CD4-positive, alpha-beta memory T cell (primary cell): ENCODE measurements at regions not wholly inside any gene's neighbourhood (a gene's known extent, or its start where the extent isn't known, plus 50 kb on each side); places are given as distances from the start of the nearest gene placed in this dataset.

Source experiments
- CTCF ChIA-PET: fragments of 350-600 bp; sonication (Branson Sonifier 250); formaldehyde crosslinking; loops from one replicate; lab custom pipeline; 2021; ENCODE audit warnings: inconsistent platforms; ENCODE audit not compliant: partially characterized antibody; lab: Charles Lee
- POLR2A ChIA-PET: fragments of 350-600 bp; sonication (Branson Sonifier 250); formaldehyde crosslinking; loops from one replicate; lab custom pipeline; 2021; ENCODE audit not compliant: partially characterized antibody; lab: Charles Lee
- DNase-seq, 5 donors: peaks; one replicate each; pipeline versions ENCODE4 v3.0.0 to v3.0.0-alpha.2; 2020 to 2022; ENCODE audit warnings: mixed read lengths in 1 of 5
- H3K27ac ChIP-seq: one replicate; pipeline ENCODE4 v1.7.0; 2013; ENCODE audit warnings: low read depth, low read length
- H3K27me3 ChIP-seq: 2 replicates; pipeline ENCODE4 v1.7.0; 2013; ENCODE audit warnings: mild to moderate bottlenecking, low read length, moderate library complexity; ENCODE audit not compliant: insufficient read depth
- H3K36me3 ChIP-seq: 2 replicates; pipeline ENCODE4 v1.7.0; 2013; ENCODE audit warnings: mild to moderate bottlenecking, low read length, moderate library complexity; ENCODE audit not compliant: insufficient read depth
- H3K4me1 ChIP-seq: 2 replicates; pipeline ENCODE4 v1.7.0; 2013; ENCODE audit warnings: mild to moderate bottlenecking, low read length, moderate library complexity; ENCODE audit not compliant: insufficient read depth
- H3K4me3 ChIP-seq, 2 donors: one replicate each; pipeline ENCODE4 v1.7.0; 2013; ENCODE audit warnings: low read length in 2 of 2, mild to moderate bottlenecking in 1 of 2
- H3K9me3 ChIP-seq, 2 donors: one replicate each; pipeline ENCODE4 v1.7.0; 2013; ENCODE audit warnings: low read length in 2 of 2, control low read depth in 1 of 2; ENCODE audit not compliant: control insufficient read depth in 1 of 2
- H3K27ac Mint-ChIP-seq, 7 donors: one replicate each; pipeline ENCODE4 v1.8.0; 2020 to 2021; ENCODE audit warnings: mixed read lengths in 7 of 7, mild to moderate bottlenecking in 6 of 7, inconsistent platforms in 3 of 7, moderate library complexity in 3 of 7
- H3K27me3 Mint-ChIP-seq, 2 donors: one replicate each; pipeline ENCODE4 v1.8.0; 2020 to 2021; ENCODE audit warnings: mixed read lengths in 2 of 2
- H3K36me3 Mint-ChIP-seq, 2 donors: one replicate each; pipeline ENCODE4 v1.8.0; 2020 to 2021; ENCODE audit warnings: mixed read lengths in 2 of 2, inconsistent platforms in 1 of 2, mild to moderate bottlenecking in 1 of 2
- H3K4me1 Mint-ChIP-seq, 4 donors: one replicate each; pipeline ENCODE4 v1.8.0; 2020 to 2021; ENCODE audit warnings: mixed read lengths in 4 of 4, mild to moderate bottlenecking in 1 of 4
- H3K4me3 Mint-ChIP-seq, 8 donors: one replicate each; pipeline ENCODE4 v1.8.0; 2020 to 2021; ENCODE audit warnings: mixed read lengths in 8 of 8, mild to moderate bottlenecking in 7 of 8, moderate library complexity in 6 of 8, inconsistent platforms in 3 of 8
- H3K9me3 Mint-ChIP-seq, 8 donors: one replicate each; pipeline ENCODE4 v1.8.0; 2020 to 2021; ENCODE audit warnings: mixed read lengths in 8 of 8, mild to moderate bottlenecking in 5 of 8, inconsistent platforms in 3 of 8, moderate library complexity in 1 of 8
- intact Hi-C: fragments of 100-400 bp; cut with micrococcal nuclease; formaldehyde crosslinking; loops from one replicate; pipeline ENCODE4 v1.15.1; 2023

- no peak overlapping the region for H3K27ac ChIP-seq
- H3K36me3 Mint-ChIP-seq, result no peaks in the 10 kb centered on the region
- H3K9me3 Mint-ChIP-seq, result no peaks in the 10 kb centered on the region
- peaks cover 4 to 5% of the 10 kb centered on the region in 2 donors for H3K27me3 Mint-ChIP-seq
- CTCF ChIA-PET, result interaction anchor here (1.0 to 2.1 kb wide), 2 partner anchors 8 to 10 kb away, joined by 4 to 10 read pairs; no protein-coding TSS in a partner anchor
- no peaks in the 10 kb centered on the region for H3K27me3 ChIP-seq
- H3K9me3 ChIP-seq, result no peaks in the 10 kb centered on the region
- intact Hi-C loops, result no loop called here
- H3K4me1 Mint-ChIP-seq, result no peaks in the 10 kb centered on the region
- POLR2A ChIA-PET, result no interaction called here
- H3K36me3 ChIP-seq, result no peaks in the 10 kb centered on the region
- H3K4me3 Mint-ChIP-seq, result no peak overlapping the region
- no peak overlapping the region for H3K4me3 ChIP-seq
- no peaks in the 10 kb centered on the region for H3K4me1 ChIP-seq
- no peak for DNase-seq
- no peak overlapping the region for H3K27ac Mint-ChIP-seq
Observed at GRCh38 chr12:14175206-14175605, 190.3 kb upstream of the ATF7IP start.

GRCh38 chr12:14185427-14186192, 179.9 kb upstream of the ATF7IP start:
- POLR2A ChIA-PET, result no interaction called here
- Histone ChIP-seq H3K27ac (no peak overlapping the region), H3K27me3 (no peaks in the 10 kb centered on the region), H3K36me3 (no peaks in the 10 kb centered on the region), H3K4me1 (no peaks in the 10 kb centered on the region), H3K9me3 (no peaks in the 10 kb centered on the region), H3K4me3 (no peak overlapping the region)
- Mint-ChIP-seq H3K27ac (no peak overlapping the region), H3K27me3 (peaks cover 5 to 6% of the 10 kb centered on the region in 2 donors), H3K4me1 (peaks cover 0 to 2% (median 0%) of the 10 kb centered on the region in 4 donors), H3K36me3 (no peaks in the 10 kb centered on the region), H3K9me3 (peaks cover 0 to 1% (median 0%) of the 10 kb centered on the region in 8 donors), H3K4me3 (peak overlapping the region in 1 of 8 donors; percentile 32)
- intact Hi-C loops, result loop anchor here (1.0 to 2.0 kb wide), 2 partner anchors 233 to 479 kb away; no protein-coding TSS in a partner anchor
- CTCF ChIA-PET, result interaction anchor here (0.6 to 3.9 kb wide), 16 partner anchors 10 to 1263 kb away, joined by 3 to 19 read pairs (median 4); partner anchors contain the start of gene ATF7IP
- peak in 4 of 5 donors; percentile 15 to 27 (median 24) for DNase-seq

DNA sequence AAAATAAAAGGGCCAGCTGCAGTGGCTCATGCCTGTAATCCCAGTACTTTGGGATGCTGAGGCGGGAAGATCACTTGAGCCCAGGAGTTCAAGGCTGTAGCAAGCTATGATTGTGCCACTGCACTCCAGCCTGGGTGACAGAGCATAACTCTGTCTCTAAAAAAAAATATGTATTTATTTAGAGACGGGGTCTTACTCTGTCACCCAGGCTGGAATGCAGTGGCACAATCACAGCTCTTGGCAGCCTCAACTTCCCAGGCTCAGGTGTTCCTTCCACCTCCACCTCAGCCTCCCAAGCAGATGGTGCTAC, 179.3 kb upstream of the ATF7IP start:
- H3K4me3 Mint-ChIP-seq, result no peak overlapping the region
- H3K4me1 Mint-ChIP-seq, result peaks cover 0 to 2% (median 0%) of the 10 kb centered on the region in 4 donors
- intact Hi-C loops, result loop anchor here (1.0 to 2.0 kb wide), 2 partner anchors 233 to 478 kb away; no protein-coding TSS in a partner anchor
- Histone ChIP-seq H3K27ac (no peak overlapping the region), H3K9me3 (no peaks in the 10 kb centered on the region), H3K4me1 (no peaks in the 10 kb centered on the region), H3K27me3 (no peaks in the 10 kb centered on the region), H3K4me3 (no peak overlapping the region), H3K36me3 (no peaks in the 10 kb centered on the region)
- H3K27me3 Mint-ChIP-seq, result peaks cover 5 to 6% of the 10 kb centered on the region in 2 donors
- H3K9me3 Mint-ChIP-seq, result peaks cover 0 to 1% (median 0%) of the 10 kb centered on the region in 8 donors
- POLR2A ChIA-PET, result no interaction called here
- H3K36me3 Mint-ChIP-seq, result no peaks in the 10 kb centered on the region
- no peak for DNase-seq
- CTCF ChIA-PET, result interaction anchor here (1.0 to 3.9 kb wide), 13 partner anchors 9 to 461 kb away, joined by 3 to 19 read pairs (median 5); partner anchors contain the start of gene ATF7IP
- no peak overlapping the region for H3K27ac Mint-ChIP-seq

DNA sequence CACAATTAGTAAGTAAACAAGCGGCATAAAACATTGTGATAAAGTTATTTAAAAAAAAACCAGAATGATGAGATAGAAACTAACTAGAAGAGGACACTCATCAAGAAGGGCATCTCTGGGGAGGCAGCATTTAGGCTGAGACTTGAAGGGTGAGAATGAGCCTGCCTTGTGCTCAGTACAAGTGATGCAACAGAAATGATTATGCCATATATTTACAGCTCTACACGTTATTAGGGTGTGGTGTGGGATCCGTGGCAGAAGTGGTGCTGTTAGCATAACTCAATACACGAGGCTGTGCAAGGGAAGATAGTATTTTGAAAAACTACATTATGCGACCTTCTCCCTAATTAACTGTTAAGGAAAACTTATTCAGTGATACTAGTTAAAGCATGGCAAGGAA, 178.5 kb upstream of the ATF7IP start:
- Histone ChIP-seq H3K36me3 (no peaks in the 10 kb centered on the region), H3K9me3 (no peaks in the 10 kb centered on the region), H3K27ac (no peak overlapping the region), H3K27me3 (no peaks in the 10 kb centered on the region), H3K4me3 (no peak overlapping the region), H3K4me1 (no peaks in the 10 kb centered on the region)
- CTCF ChIA-PET, result interaction anchor here (1.6 to 3.9 kb wide), 2 partner anchors 8 to 16 kb away, joined by 5 to 14 read pairs; no protein-coding TSS in a partner anchor
- H3K27me3 Mint-ChIP-seq, result peaks cover 6 to 8% of the 10 kb centered on the region in 2 donors
- H3K9me3 Mint-ChIP-seq, result peaks cover 0 to 1% (median 0%) of the 10 kb centered on the region in 8 donors
- POLR2A ChIA-PET, result interaction anchor here (1.6 kb wide), 1 partner anchor 179 kb away, joined by 3 read pairs; the partner anchor contains the start of gene ATF7IP
- H3K4me1 Mint-ChIP-seq, result peaks cover 0 to 3% (median under 1%) of the 10 kb centered on the region in 4 donors
- no peak overlapping the region for H3K27ac Mint-ChIP-seq
- H3K4me3 Mint-ChIP-seq, result no peak overlapping the region
- no peaks in the 10 kb centered on the region for H3K36me3 Mint-ChIP-seq
- intact Hi-C loops, result loop anchor here (2.0 kb wide), 1 partner anchor 232 kb away; no protein-coding TSS in a partner anchor
- no peak for DNase-seq

- no peak overlapping the region for H3K4me3 Mint-ChIP-seq
- Histone ChIP-seq H3K36me3 (no peaks in the 10 kb centered on the region), H3K4me3 (no peak overlapping the region), H3K27me3 (no peaks in the 10 kb centered on the region), H3K9me3 (no peaks in the 10 kb centered on the region), H3K4me1 (no peaks in the 10 kb centered on the region), H3K27ac (no peak overlapping the region)
- no peak overlapping the region for H3K27ac Mint-ChIP-seq
- DNase-seq, result no peak
- intact Hi-C loops, result loop anchor here (2.0 kb wide), 1 partner anchor 231 kb away; no protein-coding TSS in a partner anchor
- no peaks in the 10 kb centered on the region for H3K36me3 Mint-ChIP-seq
- H3K4me1 Mint-ChIP-seq, result peaks cover 0 to 3% (median under 1%) of the 10 kb centered on the region in 4 donors
- POLR2A ChIA-PET, result interaction anchor here (1.6 kb wide), 1 partner anchor 178 kb away, joined by 3 read pairs; the partner anchor contains the start of gene ATF7IP
- H3K27me3 Mint-ChIP-seq, result peaks cover 6 to 8% of the 10 kb centered on the region in 2 donors
- CTCF ChIA-PET, result interaction anchor here (0.6 to 1.4 kb wide), 2 partner anchors 33 to 50 kb away, joined by 3 read pairs; no protein-coding TSS in a partner anchor
- H3K9me3 Mint-ChIP-seq, result peaks cover 0 to 1% (median 0%) of the 10 kb centered on the region in 8 donors
Observed at GRCh38 chr12:14187966-14188365, 177.5 kb upstream of the ATF7IP start.

- H3K27me3 Mint-ChIP-seq, result peaks cover 6 to 8% of the 10 kb centered on the region in 2 donors
- peaks cover 0 to 1% (median 0%) of the 10 kb centered on the region in 8 donors for H3K9me3 Mint-ChIP-seq
- Histone ChIP-seq H3K27ac (no peak overlapping the region), H3K4me1 (no peaks in the 10 kb centered on the region), H3K36me3 (no peaks in the 10 kb centered on the region), H3K4me3 (no peak overlapping the region), H3K9me3 (no peaks in the 10 kb centered on the region), H3K27me3 (no peaks in the 10 kb centered on the region)
- no peak overlapping the region for H3K27ac Mint-ChIP-seq
- DNase-seq, result no peak
- no peak overlapping the region for H3K4me3 Mint-ChIP-seq
- H3K4me1 Mint-ChIP-seq, result peaks cover 0 to 3% (median under 1%) of the 10 kb centered on the region in 4 donors
- ChIA-PET CTCF (interaction anchor here (1.3 to 1.4 kb wide), 2 partner anchors 49 to 177 kb away, joined by 3 read pairs; partner anchors contain the start of gene ATF7IP), POLR2A (interaction anchor here (1.6 kb wide), 1 partner anchor 177 kb away, joined by 3 read pairs; the partner anchor contains the start of gene ATF7IP)
- no peaks in the 10 kb centered on the region for H3K36me3 Mint-ChIP-seq
- intact Hi-C loops, result no loop called here
Observed at GRCh38 chr12:14188744-14189143, 176.7 kb upstream of the ATF7IP start.

GRCh38 chr12:14190694-14191093, 174.8 kb upstream of the ATF7IP start:
- Mint-ChIP-seq H3K4me3 (no peak overlapping the region), H3K36me3 (no peaks in the 10 kb centered on the region), H3K4me1 (peaks cover 0 to 3% (median under 1%) of the 10 kb centered on the region in 4 donors), H3K27me3 (peaks cover 6 to 8% of the 10 kb centered on the region in 2 donors), H3K27ac (no peak overlapping the region), H3K9me3 (peaks cover 0 to 1% (median 0%) of the 10 kb centered on the region in 8 donors)
- DNase-seq, result no peak
- Histone ChIP-seq H3K4me1 (no peaks in the 10 kb centered on the region), H3K9me3 (no peaks in the 10 kb centered on the region), H3K4me3 (no peak overlapping the region), H3K27ac (no peak overlapping the region), H3K36me3 (no peaks in the 10 kb centered on the region), H3K27me3 (no peaks in the 10 kb centered on the region)
- POLR2A ChIA-PET, result no interaction called here
- CTCF ChIA-PET, result no interaction called here
- intact Hi-C loops, result no loop called here
